SK-N-SH treated with all-trans-retinoic acid at 6 μM for 48 hours (cell line): ENCODE measurements at regions not wholly inside any gene's neighbourhood (a gene's known extent, or its start where the extent isn't known, plus 50 kb on each side); places are given as distances from the start of the nearest gene placed in this dataset.

ENCODE experiments used
- ATAC-seq: fragments of 200-7000 bp; cut with Tn5 transposase; 3 replicates; pipeline ENCODE4 v1.9.1; 2020; ENCODE audit warnings: mild to moderate bottlenecking, moderate library complexity
- ARNTL ChIP-seq: fragments of 450-650 bp; formaldehyde crosslinking; IDR thresholded peaks from 2 replicates; pipeline ENCODE4 v1.5.0; 2020; ENCODE audit warnings: low read depth, mild to moderate bottlenecking, moderate library complexity, borderline replicate concordance
- BACH2 ChIP-seq: fragments of 250-450 bp; sonication (Bioruptor Pico); IDR thresholded peaks from 2 replicates; pipeline ENCODE4 v1.9.0; 2021; ENCODE audit warnings: mild to moderate bottlenecking, borderline replicate concordance
- CREB5 ChIP-seq: fragments of 250-450 bp; sonication (Bioruptor Pico); IDR thresholded peaks from 2 replicates; pipeline ENCODE4 v1.5.1; 2020; ENCODE audit warnings: low read depth, mild to moderate bottlenecking, moderate library complexity
- CSDC2 ChIP-seq: fragments of 250-450 bp; sonication (Bioruptor Pico); IDR thresholded peaks from 2 replicates; pipeline ENCODE4 v1.5.0; 2020; ENCODE audit warnings: mild to moderate bottlenecking, moderate library complexity
- CSRNP3 ChIP-seq: fragments of 250-450 bp; sonication (Bioruptor Pico); IDR thresholded peaks from 2 replicates; pipeline ENCODE4 v1.5.1; 2021; ENCODE audit warnings: mild to moderate bottlenecking, moderate library complexity
- ESRRG ChIP-seq: fragments of 250-450 bp; sonication (Bioruptor Pico); IDR thresholded peaks from 2 replicates; pipeline ENCODE4 v1.6.1; 2021; ENCODE audit warnings: mild to moderate bottlenecking
- GLIS3 ChIP-seq: fragments of 250-450 bp; sonication (Bioruptor Pico); IDR thresholded peaks from 2 replicates; pipeline ENCODE4 v1.5.0; 2020; ENCODE audit warnings: mild to moderate bottlenecking, moderate library complexity
- ISL1 ChIP-seq: fragments of 250-450 bp; sonication (Bioruptor Pico); IDR thresholded peaks from 2 replicates; pipeline ENCODE4 v2.1.2; 2022; ENCODE audit warnings: mild to moderate bottlenecking, moderate library complexity
- OSR1 ChIP-seq: fragments of 250-450 bp; sonication (Bioruptor Pico); IDR thresholded peaks from 2 replicates; pipeline ENCODE4 v1.8.0; 2022; ENCODE audit warnings: moderate library complexity, mild to moderate bottlenecking, inconsistent platforms
- PATZ1 ChIP-seq: fragments of 250-450 bp; sonication (Bioruptor Pico); IDR thresholded peaks from 2 replicates; pipeline ENCODE4 v1.8.0; 2020; ENCODE audit warnings: mild to moderate bottlenecking, moderate library complexity, borderline replicate concordance
- POU6F1 ChIP-seq: fragments of 250-450 bp; sonication (Bioruptor Pico); IDR thresholded peaks from 2 replicates; pipeline ENCODE4 v1.8.0; 2021; ENCODE audit warnings: low read depth, mild to moderate bottlenecking, moderate library complexity, borderline replicate concordance
- RARB ChIP-seq: fragments of 250-450 bp; sonication (Bioruptor Pico); IDR thresholded peaks from 2 replicates; pipeline ENCODE4 v1.8.0; 2021; ENCODE audit warnings: mild to moderate bottlenecking, moderate library complexity
- SNAI2 ChIP-seq: fragments of 250-450 bp; sonication (Bioruptor Pico); IDR thresholded peaks from 2 replicates; pipeline ENCODE4 v1.5.0; 2020; ENCODE audit warnings: mild to moderate bottlenecking, moderate library complexity
- TCF4 ChIP-seq: fragments of 250-450 bp; sonication (Bioruptor Pico); IDR thresholded peaks from 2 replicates; pipeline ENCODE4 v1.8.0; 2021; ENCODE audit warnings: mild to moderate bottlenecking, moderate library complexity, borderline replicate concordance
- TOX ChIP-seq: fragments of 250-450 bp; sonication (Bioruptor Pico); IDR thresholded peaks from 2 replicates; pipeline ENCODE4 v1.8.0; 2021; ENCODE audit warnings: mild to moderate bottlenecking, moderate library complexity, borderline replicate concordance
- TSHZ2 ChIP-seq: fragments of 250-450 bp; sonication (Bioruptor Pico); IDR thresholded peaks from 2 replicates; pipeline ENCODE4 v1.5.0; 2020; ENCODE audit warnings: mild to moderate bottlenecking, moderate library complexity
- ZFP3 ChIP-seq: fragments of 250-450 bp; sonication (Bioruptor Pico); IDR thresholded peaks from 2 replicates; pipeline ENCODE4 v1.5.0; 2020; ENCODE audit warnings: mild to moderate bottlenecking, moderate library complexity
- ZFP30 ChIP-seq: fragments of 450-650 bp; formaldehyde crosslinking; IDR thresholded peaks from 2 replicates; pipeline ENCODE4 v1.5.0; 2022; ENCODE audit warnings: mild to moderate bottlenecking, moderate library complexity
- ZNF565 ChIP-seq: fragments of 450-650 bp; formaldehyde crosslinking; conservative IDR thresholded peaks from 2 replicates; pipeline ENCODE4 v1.5.0; 2020; ENCODE audit warnings: low read depth, mild to moderate bottlenecking, moderate library complexity
- ZNF70 ChIP-seq: fragments of 450-650 bp; formaldehyde crosslinking; IDR thresholded peaks from 2 replicates; pipeline ENCODE4 v1.5.0; 2020; ENCODE audit warnings: mild to moderate bottlenecking, moderate library complexity
- ZNF8 ChIP-seq: fragments of 450-650 bp; formaldehyde crosslinking; IDR thresholded peaks from 2 replicates; pipeline ENCODE4 v1.5.0; 2020; ENCODE audit warnings: mild to moderate bottlenecking, moderate library complexity

- ATAC-seq: no peak
Measured at GRCh38 chr6:169161572-169162167, 92.0 kb downstream of the THBS2 start.

GRCh38 chr6:169160855-169161560 lies 92.6 kb downstream of the THBS2 start:
- ATAC-seq: no peak
- TF ChIP-seq CSDC2 (no peak), TOX (CRISPR knock-in tag) (no peak), ARNTL (CRISPR knock-in tag) (no peak), ZNF8 (CRISPR knock-in tag) (no peak), CSRNP3 (CRISPR knock-in tag) (no peak), ZNF565 (CRISPR knock-in tag) (no peak), OSR1 (CRISPR knock-in tag) (no peak), ZNF70 (no peak), ZFP3 (CRISPR knock-in tag) (no peak), SNAI2 (CRISPR knock-in tag) (no peak), TCF4 (CRISPR knock-in tag) (no peak), TSHZ2 (no peak), ESRRG (CRISPR knock-in tag) (no peak), ISL1 (CRISPR knock-in tag) (no peak), ZFP30 (CRISPR knock-in tag) (no peak)

More at GRCh38 chr6:169161572-169162167, 92.0 kb downstream of the THBS2 start:
- TF ChIP-seq BACH2 (no peak), POU6F1 (no peak), CSRNP3 (CRISPR knock-in tag) (no peak), ESRRG (CRISPR knock-in tag) (no peak), CREB5 (CRISPR knock-in tag) (no peak), OSR1 (CRISPR knock-in tag) (no peak), SNAI2 (CRISPR knock-in tag) (no peak), ZNF8 (CRISPR knock-in tag) (no peak), CSDC2 (no peak), ZNF70 (no peak), PATZ1 (CRISPR knock-in tag) (no peak), TCF4 (CRISPR knock-in tag) (no peak), ARNTL (CRISPR knock-in tag) (no peak), ISL1 (CRISPR knock-in tag) (no peak), TOX (CRISPR knock-in tag) (no peak), GLIS3 (CRISPR knock-in tag) (no peak), RARB (no peak)
